Psoas muscle (tissue), 7 donors: ENCODE measurements at regions not wholly inside any gene's neighbourhood (a gene's known extent, or its start where the extent isn't known, plus 50 kb on each side); places are given as distances from the start of the nearest gene placed in this dataset.
"Not testable (repeated sequence)": the region's sequence is repeated elsewhere in the genome, so short reads cannot be mapped to it uniquely, and the experiment has no call there.

Experiments
- ATAC-seq, 4 donors: fragments of 200-7000 bp; cut with Tn5 transposase; one replicate each; pipeline ENCODE4 v1.9.1; 2020; ENCODE audit warnings: moderate library complexity in 3 of 4, mild to moderate bottlenecking in 2 of 4
- DNase-seq, 2 donors: peaks; one replicate each; pipeline ENCODE4 v3.0.0-alpha.2; 2020
- H3K27ac ChIP-seq: fragments of 200-600 bp; one replicate; pipeline ENCODE4 v1.8.0; 2022
- H3K27me3 ChIP-seq, 3 donors: fragments of 200-600 bp in 1 of 3; one replicate each; pipeline versions ENCODE4 v1.6.1 to v1.8.0; 2013 to 2022; ENCODE audit warnings: low read length in 2 of 3, mild to moderate bottlenecking in 2 of 3, moderate library complexity in 1 of 3; ENCODE audit not compliant: insufficient read depth in 3 of 3
- H3K36me3 ChIP-seq, 2 donors: fragments of 200-600 bp in 1 of 2; one replicate each; pipeline versions ENCODE4 v1.6.1 to v1.8.0; 2013 to 2022; ENCODE audit warnings: low read depth in 1 of 2, mild to moderate bottlenecking in 1 of 2, moderate library complexity in 1 of 2; ENCODE audit not compliant: insufficient read depth in 1 of 2
- H3K4me1 ChIP-seq: fragments of 200-600 bp; one replicate; pipeline ENCODE4 v1.8.0; 2022
- H3K4me3 ChIP-seq: fragments of 200-600 bp; one replicate; pipeline ENCODE4 v1.8.0; 2022; ENCODE audit warnings: mild to moderate bottlenecking
- H3K9me3 ChIP-seq: fragments of 200-600 bp; one replicate; pipeline ENCODE4 v1.8.0; 2022
- CTCF ChIP-seq: fragments of 200-600 bp; IDR thresholded peaks from one replicate; pipeline ENCODE4 v1.8.0; 2022; ENCODE audit warnings: antibody characterized with exemption
- WGBS, 3 donors: extraction: QIAGEN DNeasy Blood & Tissue Kit; methylation state at CpG; one replicate each; pipeline versions ENCODE4 v1.1.6 to v1.1.7; 2013; 5-methylcytosine and 5-hydroxymethylcytosine counted together
- intact Hi-C, 2 donors: fragments of 100-400 bp; cut with DNase I; formaldehyde crosslinking; loops; one replicate each; pipeline versions ENCODE4 v1.11.0 to v1.14.2; 2022
- donor health status: healthy with polysubstance abuse.
- donor health status: DM: no; HTN: no; CAD: no; lungs with moderate emphysema.
- donor health status: Bipolar disorder and iron deficiency.
- donor health status: healthy.
- donor health status: DM: yes; HTN: yes; CAD: no.
- donor health status: DM: no; HTN: no; CAD: no.
- donor health status: DM: yes; HTN: yes; CAD: no.

- Histone ChIP-seq H3K4me3 (no peak overlapping the region), H3K9me3 (no peaks in the 10 kb centered on the region), H3K27me3 (no peaks in the 10 kb centered on the region), H3K4me1 (peaks cover 16% of the 10 kb centered on the region), H3K27ac (peak overlapping the region; percentile 47), H3K36me3 (no peaks in the 10 kb centered on the region)
- ATAC-seq (peak in 1 of 4 donors; percentile 54), DNase-seq (no peak)
- no peak for TF ChIP-seq CTCF
- 72 to 79% (median 78%) methylated on average over 4 of the region's 4 CpGs for WGBS, 3 donors
- intact Hi-C loops = loop anchor here in 1 of 2 donors (5.0 kb wide), 1 partner anchor 105 kb away; no protein-coding TSS in a partner anchor
These were observed 68.8 kb upstream of the CD28 start for GRCh38 chr2:203637471-203638167.

GRCh38 chr2:203641865-203642264 is 64.6 kb upstream of the CD28 start:
- H3K27ac ChIP-seq, DNase-seq, ATAC-seq, H3K9me3 ChIP-seq, H3K27me3 ChIP-seq, H3K4me3 ChIP-seq, H3K36me3 ChIP-seq, intact Hi-C loops: not testable (repeated sequence)
- WGBS, 3 donors = 97 to 98% (median 98%) methylated on average over 23 of the region's 23 CpGs
- peaks cover 11% of the 10 kb centered on the region for H3K4me1 ChIP-seq

- H3K27me3 ChIP-seq, H3K4me1 ChIP-seq, H3K36me3 ChIP-seq, DNase-seq, ATAC-seq, intact Hi-C loops, H3K4me3 ChIP-seq, H3K27ac ChIP-seq, H3K9me3 ChIP-seq: not testable (repeated sequence)
- 95 to 98% (median 97%) methylated on average over 24 to 35 of the region's 35 CpGs for WGBS, 3 donors
These were observed 63.6 kb upstream of the CD28 start for GRCh38 chr2:203642841-203643240.

GRCh38 chr2:203645831-203646230 is 60.6 kb upstream of the CD28 start:
- peaks cover 20% of the 10 kb centered on the region for H3K4me1 ChIP-seq
- intact Hi-C loops = no loop called here
- WGBS, 3 donors = 76 to 91% (median 86%) methylated on average over 1 of the region's 1 CpG
- ATAC-seq (no peak), DNase-seq (no peak)
- no peak for TF ChIP-seq CTCF
- H3K4me3 ChIP-seq = no peak overlapping the region
- H3K27ac ChIP-seq = no peak overlapping the region
- H3K27me3 ChIP-seq = no peaks in the 10 kb centered on the region
- H3K36me3 ChIP-seq = no peaks in the 10 kb centered on the region
- no peaks in the 10 kb centered on the region for H3K9me3 ChIP-seq

- intact Hi-C loops = no loop called here
- H3K36me3 ChIP-seq = no peaks in the 10 kb centered on the region
- 85 to 88% (median 86%) methylated on average over 10 of the region's 10 CpGs for WGBS, 3 donors
- H3K4me1 ChIP-seq = peaks cover 25% of the 10 kb centered on the region
- H3K9me3 ChIP-seq = no peaks in the 10 kb centered on the region
- DNase-seq = no peak
- no peak for ATAC-seq
- H3K27ac ChIP-seq = no peak overlapping the region
- no peak overlapping the region for H3K4me3 ChIP-seq
- TF ChIP-seq CTCF = no peak
- no peaks in the 10 kb centered on the region for H3K27me3 ChIP-seq
These were observed 60.1 kb upstream of the CD28 start for GRCh38 chr2:203646266-203646864.
